Thyroid gland (tissue), 4 donors: ENCODE measurements at regions not wholly inside any gene's neighbourhood (a gene's known extent, or its start where the extent isn't known, plus 50 kb on each side); places are given as distances from the start of the nearest gene placed in this dataset.

Source experiments
- POLR2A ChIP-seq, 2 donors: fragments of 450-650 bp; IDR thresholded peaks; one replicate each; pipeline ENCODE4 v1.6.1; 2017; ENCODE audit warnings: antibody characterized with exemption in 2 of 2, mild to moderate bottlenecking in 2 of 2, moderate library complexity in 1 of 2
- TF ChIP-seq, protein P1 (sequence below), 6 experiments: fragments of 200-600 bp in 3 of 6; fragments of 450-650 bp in 3 of 6; sonication (generic) in 3 of 6; IDR thresholded peaks; one replicate each; pipeline ENCODE4 v1.5.1; 2016 to 2019; ENCODE audit warnings: antibody characterized with exemption in 6 of 6, mild to moderate bottlenecking in 2 of 6, inconsistent platforms in 1 of 6, moderate library complexity in 1 of 6

GRCh38 chr13:50587115-50587514 is 256.4 kb downstream of the DLEU7 start:
- TF ChIP-seq, protein P1, sequence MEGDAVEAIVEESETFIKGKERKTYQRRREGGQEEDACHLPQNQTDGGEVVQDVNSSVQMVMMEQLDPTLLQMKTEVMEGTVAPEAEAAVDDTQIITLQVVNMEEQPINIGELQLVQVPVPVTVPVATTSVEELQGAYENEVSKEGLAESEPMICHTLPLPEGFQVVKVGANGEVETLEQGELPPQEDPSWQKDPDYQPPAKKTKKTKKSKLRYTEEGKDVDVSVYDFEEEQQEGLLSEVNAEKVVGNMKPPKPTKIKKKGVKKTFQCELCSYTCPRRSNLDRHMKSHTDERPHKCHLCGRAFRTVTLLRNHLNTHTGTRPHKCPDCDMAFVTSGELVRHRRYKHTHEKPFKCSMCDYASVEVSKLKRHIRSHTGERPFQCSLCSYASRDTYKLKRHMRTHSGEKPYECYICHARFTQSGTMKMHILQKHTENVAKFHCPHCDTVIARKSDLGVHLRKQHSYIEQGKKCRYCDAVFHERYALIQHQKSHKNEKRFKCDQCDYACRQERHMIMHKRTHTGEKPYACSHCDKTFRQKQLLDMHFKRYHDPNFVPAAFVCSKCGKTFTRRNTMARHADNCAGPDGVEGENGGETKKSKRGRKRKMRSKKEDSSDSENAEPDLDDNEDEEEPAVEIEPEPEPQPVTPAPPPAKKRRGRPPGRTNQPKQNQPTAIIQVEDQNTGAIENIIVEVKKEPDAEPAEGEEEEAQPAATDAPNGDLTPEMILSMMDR (IDR thresholded peaks at IDR 0.05) = no peak
- no peak for TF ChIP-seq POLR2A (IDR thresholded peaks at IDR 0.05)
